Stimulated activated naive CD8-positive, alpha-beta T cell treated with anti-CD3 and anti-CD28 coated beads, Interleukin-15, Interleukin-2, amounts not matched to agents 100 ng/mL and 50 ng/mL, for 24 hours (primary cell): ENCODE measurements at regions not wholly inside any gene's neighbourhood (a gene's known extent, or its start where the extent isn't known, plus 50 kb on each side); places are given as distances from the start of the nearest gene placed in this dataset.
"Not testable (repeated sequence)": the region's sequence is repeated elsewhere in the genome, so short reads cannot be mapped to it uniquely, and the experiment has no call there.

Experiments
- H3K27ac Mint-ChIP-seq: one replicate; pipeline ENCODE4 v1.8.0; 2021; ENCODE audit warnings: mild to moderate bottlenecking, mixed read lengths
- H3K27me3 Mint-ChIP-seq: one replicate; pipeline ENCODE4 v1.8.0; 2021; ENCODE audit warnings: mixed read lengths
- H3K36me3 Mint-ChIP-seq: one replicate; pipeline ENCODE4 v1.8.0; 2021; ENCODE audit warnings: low read depth, mixed read lengths
- H3K4me1 Mint-ChIP-seq: one replicate; pipeline ENCODE4 v1.8.0; 2021; ENCODE audit warnings: low read depth, mixed read lengths
- H3K4me3 Mint-ChIP-seq: one replicate; pipeline ENCODE4 v1.8.0; 2021; ENCODE audit warnings: mild to moderate bottlenecking, mixed read lengths
- H3K9me3 Mint-ChIP-seq: one replicate; pipeline ENCODE4 v1.8.0; 2021; ENCODE audit warnings: mixed read lengths

- peaks cover 5% of the 10 kb centered on the region for H3K9me3 Mint-ChIP-seq
- no peaks in the 10 kb centered on the region for H3K36me3 Mint-ChIP-seq
- H3K4me3 Mint-ChIP-seq: no peak overlapping the region
- no peaks in the 10 kb centered on the region for H3K27me3 Mint-ChIP-seq
- H3K27ac Mint-ChIP-seq: no peak overlapping the region
- no peaks in the 10 kb centered on the region for H3K4me1 Mint-ChIP-seq
Measured at GRCh38 chr12:72723732-72724131, 451.6 kb downstream of the TRHDE start.

GRCh38 chr12:72729451-72730010 is 457.4 kb downstream of the TRHDE start:
- Mint-ChIP-seq H3K27ac (no peak overlapping the region), H3K27me3 (no peaks in the 10 kb centered on the region), H3K4me1 (no peaks in the 10 kb centered on the region), H3K36me3 (no peaks in the 10 kb centered on the region), H3K4me3 (no peak overlapping the region), H3K9me3 (peaks cover 12% of the 10 kb centered on the region)

- Mint-ChIP-seq H3K36me3 (no peaks in the 10 kb centered on the region), H3K9me3 (peaks cover 7% of the 10 kb centered on the region), H3K27ac (no peak overlapping the region), H3K4me1 (no peaks in the 10 kb centered on the region), H3K4me3 (no peak overlapping the region), H3K27me3 (no peaks in the 10 kb centered on the region)
Measured at GRCh38 chr12:72734581-72734980, 462.4 kb downstream of the TRHDE start.

- Mint-ChIP-seq H3K4me3 (no peak overlapping the region), H3K4me1 (no peaks in the 10 kb centered on the region), H3K9me3 (peaks cover 2% of the 10 kb centered on the region), H3K36me3 (no peaks in the 10 kb centered on the region), H3K27ac (no peak overlapping the region), H3K27me3 (no peaks in the 10 kb centered on the region)
Measured at GRCh38 chr12:72738811-72739210, 466.6 kb downstream of the TRHDE start.

GRCh38 chr12:72740064-72740463 is 467.9 kb downstream of the TRHDE start:
- H3K36me3 Mint-ChIP-seq: no peaks in the 10 kb centered on the region
- H3K4me1 Mint-ChIP-seq: no peaks in the 10 kb centered on the region
- H3K4me3 Mint-ChIP-seq: no peak overlapping the region
- no peaks in the 10 kb centered on the region for H3K9me3 Mint-ChIP-seq
- no peak overlapping the region for H3K27ac Mint-ChIP-seq
- H3K27me3 Mint-ChIP-seq: no peaks in the 10 kb centered on the region

GRCh38 chr12:72742568-72742967 is 470.4 kb downstream of the TRHDE start:
- Mint-ChIP-seq H3K27ac (no peak overlapping the region), H3K36me3 (no peaks in the 10 kb centered on the region), H3K9me3 (no peaks in the 10 kb centered on the region), H3K27me3 (no peaks in the 10 kb centered on the region), H3K4me3 (no peak overlapping the region), H3K4me1 (no peaks in the 10 kb centered on the region)

- no peaks in the 10 kb centered on the region for H3K36me3 Mint-ChIP-seq
- H3K27ac Mint-ChIP-seq: no peak overlapping the region
- no peaks in the 10 kb centered on the region for H3K4me1 Mint-ChIP-seq
- H3K9me3 Mint-ChIP-seq: peaks cover 9% of the 10 kb centered on the region
- H3K27me3 Mint-ChIP-seq: no peaks in the 10 kb centered on the region
- no peak overlapping the region for H3K4me3 Mint-ChIP-seq
Measured at GRCh38 chr12:72746048-72746447, 473.9 kb downstream of the TRHDE start.

- Mint-ChIP-seq H3K9me3 (peaks cover 9% of the 10 kb centered on the region), H3K36me3 (no peaks in the 10 kb centered on the region), H3K27me3 (no peaks in the 10 kb centered on the region), H3K27ac (no peak overlapping the region), H3K4me1 (no peaks in the 10 kb centered on the region), H3K4me3 (no peak overlapping the region)
Measured at GRCh38 chr12:72747111-72747849, 475.1 kb downstream of the TRHDE start.

GRCh38 chr12:72748971-72749370 is 476.8 kb downstream of the TRHDE start:
- no peak overlapping the region for H3K4me3 Mint-ChIP-seq
- H3K27ac Mint-ChIP-seq: no peak overlapping the region
- H3K27me3 Mint-ChIP-seq: no peaks in the 10 kb centered on the region
- no peaks in the 10 kb centered on the region for H3K4me1 Mint-ChIP-seq
- H3K9me3 Mint-ChIP-seq: peaks cover 9% of the 10 kb centered on the region
- no peaks in the 10 kb centered on the region for H3K36me3 Mint-ChIP-seq

GRCh38 chr12:72753571-72753970 is 481.4 kb downstream of the TRHDE start:
- peaks cover 9% of the 10 kb centered on the region for H3K9me3 Mint-ChIP-seq
- H3K4me1 Mint-ChIP-seq: no peaks in the 10 kb centered on the region
- no peaks in the 10 kb centered on the region for H3K27me3 Mint-ChIP-seq
- H3K4me3 Mint-ChIP-seq: no peak overlapping the region
- H3K27ac Mint-ChIP-seq: no peak overlapping the region
- H3K36me3 Mint-ChIP-seq: no peaks in the 10 kb centered on the region

GRCh38 chr12:72754026-72754425 is 481.9 kb downstream of the TRHDE start:
- peaks cover 13% of the 10 kb centered on the region for H3K9me3 Mint-ChIP-seq
- not testable (repeated sequence) for H3K4me3 Mint-ChIP-seq, H3K27me3 Mint-ChIP-seq, H3K4me1 Mint-ChIP-seq, H3K27ac Mint-ChIP-seq, H3K36me3 Mint-ChIP-seq

- H3K4me1 Mint-ChIP-seq: no peaks in the 10 kb centered on the region
- H3K27me3 Mint-ChIP-seq: no peaks in the 10 kb centered on the region
- H3K4me3 Mint-ChIP-seq: no peak overlapping the region
- H3K36me3 Mint-ChIP-seq: no peaks in the 10 kb centered on the region
- H3K9me3 Mint-ChIP-seq: peaks cover 3% of the 10 kb centered on the region
- H3K27ac Mint-ChIP-seq: no peak overlapping the region
Measured at GRCh38 chr12:72766517-72766916, 494.3 kb downstream of the TRHDE start.

- H3K27ac Mint-ChIP-seq: no peak overlapping the region
- H3K36me3 Mint-ChIP-seq: no peaks in the 10 kb centered on the region
- no peaks in the 10 kb centered on the region for H3K27me3 Mint-ChIP-seq
- no peaks in the 10 kb centered on the region for H3K4me1 Mint-ChIP-seq
- H3K9me3 Mint-ChIP-seq: no peaks in the 10 kb centered on the region
- H3K4me3 Mint-ChIP-seq: no peak overlapping the region
Measured at GRCh38 chr12:72774023-72774422, 501.9 kb downstream of the TRHDE start.

- Mint-ChIP-seq H3K27me3 (no peaks in the 10 kb centered on the region), H3K27ac (no peak overlapping the region), H3K9me3 (no peaks in the 10 kb centered on the region), H3K36me3 (no peaks in the 10 kb centered on the region), H3K4me1 (no peaks in the 10 kb centered on the region), H3K4me3 (no peak overlapping the region)
Measured at GRCh38 chr12:72777806-72778205, 505.6 kb downstream of the TRHDE start.

GRCh38 chr12:72790273-72790672 is 518.1 kb downstream of the TRHDE start:
- Mint-ChIP-seq H3K27me3 (no peaks in the 10 kb centered on the region), H3K4me3 (no peak overlapping the region), H3K4me1 (no peaks in the 10 kb centered on the region), H3K36me3 (no peaks in the 10 kb centered on the region), H3K9me3 (peaks cover 10% of the 10 kb centered on the region), H3K27ac (no peak overlapping the region)

GRCh38 chr12:72792889-72793288 is 520.7 kb downstream of the TRHDE start:
- Mint-ChIP-seq H3K9me3 (peaks cover 20% of the 10 kb centered on the region), H3K36me3 (no peaks in the 10 kb centered on the region), H3K4me1 (no peaks in the 10 kb centered on the region), H3K27me3 (no peaks in the 10 kb centered on the region), H3K27ac (no peak overlapping the region), H3K4me3 (no peak overlapping the region)
